ENCODE measurements at regions not wholly inside any gene's neighbourhood (a gene's known extent, or its start where the extent isn't known, plus 50 kb on each side); places are given as distances from the start of the nearest gene placed in this dataset.

- Histone ChIP-seq H4K20me1 (ENCODE audit: low read length) (no peaks in the 10 kb centered on the region), H2AFZ (ENCODE audit: low read length) (no peak overlapping the region), H3K4me3 (ENCODE audit: low read length) (no peak overlapping the region), H3K9ac (ENCODE audit: low read length) (no peak overlapping the region), H3K79me2 (ENCODE audit: low read length) (no peaks in the 10 kb centered on the region), H3K36me3 (ENCODE audit: low read depth, low read length) (no peaks in the 10 kb centered on the region), H3K27me3 (ENCODE audit: low read length) (no peaks in the 10 kb centered on the region), H3K27ac (ENCODE audit: low read length) (no peak overlapping the region), H3K9me2 (replicated peaks; ENCODE audit: low read length) (no peaks in the 10 kb centered on the region), H3K4me2 (ENCODE audit: low read length) (no peak overlapping the region), H3K9me3 (ENCODE audit: low read length) (no peaks in the 10 kb centered on the region), H3K4me1 (ENCODE audit: insufficient read depth, low read length) (peaks cover 5% of the 10 kb centered on the region; the same call in 1 of the 2 replicates), H3F3A (ENCODE audit: low read length, unreplicated experiment) (no peaks in the 10 kb centered on the region)
- ATAC-seq (no peak), DNase-seq (no peak)
- BruUV-seq (replicated peaks): no TSS peak
- CTCF ChIA-PET: no interaction called here
- intact Hi-C loops (cut with micrococcal nuclease): no loop called here
- no peak for TF ChIP-seq CTCF (conservative IDR thresholded peaks at IDR 0.05; ENCODE audit: low read depth, low read length)
- no peak for TF ChIP-seq EZH2phosphoT487 (IDR thresholded peaks at IDR 0.05; ENCODE audit: borderline replicate concordance, low read length)
- TF ChIP-seq EZH2 (IDR thresholded peaks at IDR 0.05; ENCODE audit: low read length, unreplicated experiment): no peak
- POLR2A ChIA-PET (ENCODE audit: unreplicated experiment): no interaction called here
Measured at GRCh38 chr5:72630721-72631120, 123.5 kb upstream of the ZNF366 start.

GRCh38 chr5:72630081-72630480 lies 122.9 kb upstream of the ZNF366 start:
- BruUV-seq (replicated peaks): no TSS peak
- Histone ChIP-seq H2AFZ (ENCODE audit: low read length) (no peak overlapping the region), H3K4me2 (ENCODE audit: low read length) (no peak overlapping the region), H3K27ac (ENCODE audit: low read length) (no peak overlapping the region), H3F3A (ENCODE audit: low read length, unreplicated experiment) (no peaks in the 10 kb centered on the region), H3K4me3 (ENCODE audit: low read length) (no peak overlapping the region), H3K36me3 (ENCODE audit: low read depth, low read length) (no peaks in the 10 kb centered on the region), H3K9me2 (replicated peaks; ENCODE audit: low read length) (no peaks in the 10 kb centered on the region), H3K9me3 (ENCODE audit: low read length) (no peaks in the 10 kb centered on the region), H4K20me1 (ENCODE audit: low read length) (no peaks in the 10 kb centered on the region), H3K27me3 (ENCODE audit: low read length) (no peaks in the 10 kb centered on the region), H3K9ac (ENCODE audit: low read length) (no peak overlapping the region), H3K79me2 (ENCODE audit: low read length) (no peaks in the 10 kb centered on the region), H3K4me1 (ENCODE audit: insufficient read depth, low read length) (peaks cover under 1% of the 10 kb centered on the region; the same call in 1 of the 2 replicates)
- intact Hi-C loops (cut with micrococcal nuclease): no loop called here
- TF ChIP-seq EZH2phosphoT487 (IDR thresholded peaks at IDR 0.05; ENCODE audit: borderline replicate concordance, low read length) (no peak), CTCF (conservative IDR thresholded peaks at IDR 0.05; ENCODE audit: low read depth, low read length) (no peak), EZH2 (IDR thresholded peaks at IDR 0.05; ENCODE audit: low read length, unreplicated experiment) (no peak)
- ATAC-seq (no peak), DNase-seq (no peak)
- ChIA-PET POLR2A (ENCODE audit: unreplicated experiment) (no interaction called here), CTCF (no interaction called here)

- intact Hi-C loops (cut with micrococcal nuclease): no loop called here
- no peaks in the 10 kb centered on the region for H3K27me3 ChIP-seq (ENCODE audit: low read length)
- no peak overlapping the region for H3K9ac ChIP-seq (ENCODE audit: low read length)
- H3K27ac ChIP-seq (ENCODE audit: low read length): no peak overlapping the region
- H3K9me2 ChIP-seq (replicated peaks; ENCODE audit: low read length): no peaks in the 10 kb centered on the region
- H4K20me1 ChIP-seq (ENCODE audit: low read length): no peaks in the 10 kb centered on the region
- TF ChIP-seq CTCF (conservative IDR thresholded peaks at IDR 0.05; ENCODE audit: low read depth, low read length) (no peak), EZH2phosphoT487 (IDR thresholded peaks at IDR 0.05; ENCODE audit: borderline replicate concordance, low read length) (no peak), EZH2 (IDR thresholded peaks at IDR 0.05; ENCODE audit: low read length, unreplicated experiment) (no peak)
- no peaks in the 10 kb centered on the region for H3K79me2 ChIP-seq (ENCODE audit: low read length)
- DNase-seq: no peak
- ChIA-PET POLR2A (ENCODE audit: unreplicated experiment) (no interaction called here), CTCF (no interaction called here)
- H3K4me3 ChIP-seq (ENCODE audit: low read length): no peak overlapping the region
- no peaks in the 10 kb centered on the region for H3K36me3 ChIP-seq (ENCODE audit: low read depth, low read length)
- no peaks in the 10 kb centered on the region for H3K9me3 ChIP-seq (ENCODE audit: low read length)
- H3K4me1 ChIP-seq (ENCODE audit: insufficient read depth, low read length): peaks cover 9% of the 10 kb centered on the region; the same call in 1 of the 2 replicates
- ATAC-seq: no peak
- no TSS peak for BruUV-seq (replicated peaks)
- no peak overlapping the region for H3K4me2 ChIP-seq (ENCODE audit: low read length)
- no peak overlapping the region for H2AFZ ChIP-seq (ENCODE audit: low read length)
- no peaks in the 10 kb centered on the region for H3F3A ChIP-seq (ENCODE audit: low read length, unreplicated experiment)
Measured at GRCh38 chr5:72628771-72629371, 121.7 kb upstream of the ZNF366 start.

Data from PC-3 (cell line).